K562 (cell line): ENCODE measurements at regions not wholly inside any gene's neighbourhood (a gene's known extent, or its start where the extent isn't known, plus 50 kb on each side); places are given as distances from the start of the nearest gene placed in this dataset.

Source experiments
- ATAC-seq: fragments of 200-7000 bp; cut with Tn5 transposase; 3 replicates; pipeline ENCODE4 v1.9.1; 2020; ENCODE audit warnings: moderate library complexity
- BruUV-seq: library from RNA; stranded (reverse); fragments of 400-500 nt; replicated peaks from 2 replicates; lab custom pipeline; 2021; lab: Mats Ljungman, UMichigan
- CTCF ChIA-PET: fragments of 300-600 bp; formaldehyde crosslinking; extraction: SDS; loops from one replicate; lab custom pipeline; 2021; ENCODE audit warnings: low intra/inter-chr PET ratio; lab: Yijun Ruan, JAX
- POLR2A ChIA-PET: fragments of 300-600, 350-650 bp; sonication (Branson Sonifier 250); formaldehyde crosslinking; extraction: SDS; loops from one replicate; lab custom pipeline; 2021; ENCODE audit warnings: antibody characterized with exemption, inconsistent platforms; lab: Yijun Ruan, JAX
- DNase-seq, 4 experiments: peaks; one replicate each; pipeline versions ENCODE4 v3.0.0 to v3.0.0-alpha.2; 2011 to 2018; ENCODE audit warnings: low spot score in 3 of 4, mixed read lengths in 3 of 4; ENCODE audit errors: extremely low read depth in 1 of 4
- FAIRE-seq: peaks from 2 replicates; lab custom pipeline; 2011; peaks lifted over from hg19 to GRCh38; lab: Jason Lieb, UNC
- H2AFZ ChIP-seq: 2 replicates; pipeline ENCODE4 v1.6.0; 2011; ENCODE audit warnings: low read depth, low read length, control low read depth, inconsistent platforms
- H3K27ac ChIP-seq: fragments of 200-600 bp; 3 replicates; pipeline ENCODE4 v1.8.0; 2011; ENCODE audit warnings: low read depth, mild to moderate bottlenecking, control low read depth, inconsistent platforms, low read length, moderate library complexity, mixed read lengths; ENCODE audit errors: extremely low read depth
- H3K27me3 ChIP-seq, 2 experiments: fragments of 300-600 bp in 1 of 2; 2 replicates in 1 of 2; 3 replicates in 1 of 2; pipeline versions ENCODE4 v1.6.0 to v1.8.0; 2011; ENCODE audit warnings: inconsistent platforms in 2 of 2, low read length in 2 of 2, mild to moderate bottlenecking in 1 of 2, mixed read lengths in 1 of 2, moderate library complexity in 1 of 2; ENCODE audit not compliant: control insufficient read depth in 2 of 2, insufficient read depth in 2 of 2
- H3K36me3 ChIP-seq: fragments of 300-600 bp; 3 replicates; pipeline ENCODE4 v1.8.0; 2011; ENCODE audit warnings: mild to moderate bottlenecking, low read length, inconsistent platforms; ENCODE audit not compliant: control insufficient read depth, insufficient read depth
- H3K4me1 ChIP-seq, 2 experiments: fragments of 200-600 bp in 1 of 2; replicated peaks in 1 of 2; 2 replicates in 1 of 2; 3 replicates in 1 of 2; pipeline versions ENCODE4 v1.5.1 to v1.8.0; 2011; ENCODE audit warnings: inconsistent platforms in 2 of 2, low read length in 2 of 2, mild to moderate bottlenecking in 1 of 2, mixed read lengths in 1 of 2, moderate library complexity in 1 of 2; ENCODE audit not compliant: control insufficient read depth in 2 of 2, insufficient read depth in 2 of 2
- H3K4me2 ChIP-seq: 2 replicates; pipeline ENCODE4 v1.6.1; 2011; ENCODE audit warnings: low read length, control low read depth, inconsistent platforms, mixed read lengths; ENCODE audit not compliant: insufficient read depth
- H3K4me3 ChIP-seq: fragments of 200-600 bp; sonication (generic), shearing (Covaris generic); 2 replicates; pipeline ENCODE4 v1.5.1; 2016; ENCODE audit warnings: control low read depth, inconsistent platforms
- H3K79me2 ChIP-seq: fragments of 200-600 bp; 3 replicates; pipeline ENCODE4 v1.8.0; 2011; ENCODE audit warnings: low read length, inconsistent platforms; ENCODE audit not compliant: control insufficient read depth, insufficient read depth
- H3K9ac ChIP-seq, 2 experiments: 2 replicates each; pipeline versions ENCODE4 v1.6.0 to v1.6.1; 2011; ENCODE audit warnings: low read depth in 2 of 2, low read length in 2 of 2, control low read depth in 1 of 2, inconsistent platforms in 1 of 2, mild to moderate bottlenecking in 1 of 2, mixed read lengths in 1 of 2; ENCODE audit not compliant: insufficient read depth in 1 of 2
- H3K9me1 ChIP-seq: one replicate; pipeline ENCODE4 v1.6.0; 2011; ENCODE audit warnings: inconsistent platforms, mild to moderate bottlenecking, low read length, moderate library complexity; ENCODE audit not compliant: control insufficient read depth, insufficient read depth
- H3K9me3 ChIP-seq: replicated peaks from 2 replicates; pipeline ENCODE4 v1.5.1; 2011; ENCODE audit warnings: low read depth, low read length, inconsistent platforms; ENCODE audit not compliant: control insufficient read depth, insufficient read depth
- H4K20me1 ChIP-seq: replicated peaks from 2 replicates; pipeline ENCODE4 v1.6.1; 2011; ENCODE audit warnings: low read length, inconsistent platforms, mixed read lengths; ENCODE audit not compliant: control insufficient read depth, insufficient read depth
- GABPA ChIP-seq: fragments of 200-800 bp; sonication (Bioruptor generic); conservative IDR thresholded peaks from 2 replicates; pipeline ENCODE4 v1.6.1; 2016; ENCODE audit warnings: low read depth, missing genetic modification characterization, missing compliant biosample characterization
- HNRNPL ChIP-seq: fragments of 200-400 bp; formaldehyde crosslinking; IDR thresholded peaks from 2 replicates; pipeline ENCODE4 v1.6.1; 2017; ENCODE audit warnings: low read depth, mild to moderate bottlenecking, low read length
- TAF1 ChIP-seq: IDR thresholded peaks from 2 replicates; pipeline ENCODE4 v1.6.1; 2011; ENCODE audit warnings: mild to moderate bottlenecking, low read length, moderate library complexity; ENCODE audit not compliant: insufficient read depth, control insufficient read depth, severe bottlenecking; ENCODE audit errors: extremely low read depth
- WGBS: fragments of 100-300 bp; shearing (Covaris generic); methylation state at CpG from one replicate; pipeline ENCODE4 v1.1.6; 2016; ENCODE audit warnings: low coverage, mixed read lengths; ENCODE audit not compliant: insufficient coverage; ENCODE audit errors: missing lambda C conversion rate; 5-methylcytosine and 5-hydroxymethylcytosine counted together
- in situ Hi-C: fragments of 300-500 bp; cut with MboI; formaldehyde crosslinking; loops from 4 replicates; pipeline ENCODE4 v1.15.0; 2018; ENCODE audit warnings: inconsistent platforms, mixed read lengths
- intact Hi-C: fragments of 100-400 bp; cut with micrococcal nuclease; formaldehyde crosslinking; loops from 2 replicates; pipeline ENCODE4 v1.14.2; 2022
- TF ChIP-seq, protein P1 (sequence below): fragments of 250-450 bp; sonication (Bioruptor Pico); IDR thresholded peaks from 2 replicates; pipeline ENCODE4 v1.9.0; 2021; ENCODE audit warnings: mild to moderate bottlenecking, inconsistent platforms

DNA sequence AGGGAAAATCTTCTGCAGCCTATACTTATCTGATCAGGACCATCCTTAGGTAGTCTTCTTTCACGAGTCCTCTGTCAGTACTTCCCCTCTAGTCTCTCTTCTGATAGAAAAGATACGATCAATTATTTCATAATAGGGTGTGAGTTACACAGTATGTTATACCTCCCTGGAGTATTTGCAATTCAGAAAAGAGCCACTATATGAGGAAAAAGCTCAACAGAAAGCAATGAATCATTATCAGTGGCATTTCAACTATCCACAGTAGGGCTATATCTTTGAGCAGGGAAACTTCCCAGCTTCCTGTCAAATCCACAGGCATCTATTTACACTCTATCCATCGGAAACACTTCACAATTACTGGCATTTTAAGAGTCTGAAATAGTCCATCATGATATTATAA, 105.3 kb upstream of the ACVR2A start (continued):
- TF ChIP-seq, protein P1, sequence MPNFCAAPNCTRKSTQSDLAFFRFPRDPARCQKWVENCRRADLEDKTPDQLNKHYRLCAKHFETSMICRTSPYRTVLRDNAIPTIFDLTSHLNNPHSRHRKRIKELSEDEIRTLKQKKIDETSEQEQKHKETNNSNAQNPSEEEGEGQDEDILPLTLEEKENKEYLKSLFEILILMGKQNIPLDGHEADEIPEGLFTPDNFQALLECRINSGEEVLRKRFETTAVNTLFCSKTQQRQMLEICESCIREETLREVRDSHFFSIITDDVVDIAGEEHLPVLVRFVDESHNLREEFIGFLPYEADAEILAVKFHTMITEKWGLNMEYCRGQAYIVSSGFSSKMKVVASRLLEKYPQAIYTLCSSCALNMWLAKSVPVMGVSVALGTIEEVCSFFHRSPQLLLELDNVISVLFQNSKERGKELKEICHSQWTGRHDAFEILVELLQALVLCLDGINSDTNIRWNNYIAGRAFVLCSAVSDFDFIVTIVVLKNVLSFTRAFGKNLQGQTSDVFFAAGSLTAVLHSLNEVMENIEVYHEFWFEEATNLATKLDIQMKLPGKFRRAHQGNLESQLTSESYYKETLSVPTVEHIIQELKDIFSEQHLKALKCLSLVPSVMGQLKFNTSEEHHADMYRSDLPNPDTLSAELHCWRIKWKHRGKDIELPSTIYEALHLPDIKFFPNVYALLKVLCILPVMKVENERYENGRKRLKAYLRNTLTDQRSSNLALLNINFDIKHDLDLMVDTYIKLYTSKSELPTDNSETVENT, result no peak
- no peak for TF ChIP-seq GABPA (tag)
- TF ChIP-seq HNRNPL, result no peak
- TF ChIP-seq, all 486 proteins: peak for 0

DNA sequence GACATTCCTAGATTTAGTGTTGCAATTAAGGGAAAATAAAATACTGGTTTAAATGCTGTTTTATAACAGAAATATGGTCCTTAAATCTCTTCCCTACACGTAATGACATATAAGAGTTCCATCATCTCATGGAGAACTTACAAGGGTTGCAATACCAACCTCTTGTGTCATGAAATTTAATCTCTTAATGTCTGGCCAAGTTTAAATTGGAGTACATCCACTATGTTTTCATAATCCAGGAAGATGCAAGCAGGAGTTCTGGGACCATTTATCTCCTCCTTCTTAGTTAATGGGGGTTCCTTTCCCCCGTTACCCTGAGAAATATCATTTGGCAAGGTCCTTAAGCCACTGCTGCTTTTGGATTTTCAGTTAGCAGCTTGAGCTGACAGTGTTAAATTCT, 126.0 kb upstream of the ACVR2A start:
- 0% methylated on average over 2 of the region's 2 CpGs for WGBS
- H3K27me3 ChIP-seq, result no peaks in the 10 kb centered on the region
- no peaks in the 10 kb centered on the region for H3K36me3 ChIP-seq
- ATAC-seq (no peak), FAIRE-seq (no peak), DNase-seq (no peak)
- H3K79me2 ChIP-seq, result no peaks in the 10 kb centered on the region
- no peaks in the 10 kb centered on the region for H3K9me3 ChIP-seq
- ChIA-PET CTCF (no interaction called here), POLR2A (no interaction called here)
- H3K4me2 ChIP-seq, result no peak overlapping the region
- no peaks in the 10 kb centered on the region for H3K9me1 ChIP-seq
- H3K9ac ChIP-seq, result no peak overlapping the region
- BruUV-seq, result no TSS peak
- H3K4me1 ChIP-seq, result no peaks in the 10 kb centered on the region
- H3K27ac ChIP-seq, result no peak overlapping the region
- intact Hi-C loops, result no loop called here
- in situ Hi-C loops, result no loop called here
- no peaks in the 10 kb centered on the region for H4K20me1 ChIP-seq
- no peak overlapping the region for H3K4me3 ChIP-seq
- TF ChIP-seq TAF1, result no peak
- H2AFZ ChIP-seq, result no peak overlapping the region
